ENCODE measurements at regions not wholly inside any gene's neighbourhood (a gene's known extent, or its start where the extent isn't known, plus 50 kb on each side); places are given as distances from the start of the nearest gene placed in this dataset.
"Not testable (repeated sequence)": the region's sequence is repeated elsewhere in the genome, so short reads cannot be mapped to it uniquely, and the experiment has no call there.

DNA sequence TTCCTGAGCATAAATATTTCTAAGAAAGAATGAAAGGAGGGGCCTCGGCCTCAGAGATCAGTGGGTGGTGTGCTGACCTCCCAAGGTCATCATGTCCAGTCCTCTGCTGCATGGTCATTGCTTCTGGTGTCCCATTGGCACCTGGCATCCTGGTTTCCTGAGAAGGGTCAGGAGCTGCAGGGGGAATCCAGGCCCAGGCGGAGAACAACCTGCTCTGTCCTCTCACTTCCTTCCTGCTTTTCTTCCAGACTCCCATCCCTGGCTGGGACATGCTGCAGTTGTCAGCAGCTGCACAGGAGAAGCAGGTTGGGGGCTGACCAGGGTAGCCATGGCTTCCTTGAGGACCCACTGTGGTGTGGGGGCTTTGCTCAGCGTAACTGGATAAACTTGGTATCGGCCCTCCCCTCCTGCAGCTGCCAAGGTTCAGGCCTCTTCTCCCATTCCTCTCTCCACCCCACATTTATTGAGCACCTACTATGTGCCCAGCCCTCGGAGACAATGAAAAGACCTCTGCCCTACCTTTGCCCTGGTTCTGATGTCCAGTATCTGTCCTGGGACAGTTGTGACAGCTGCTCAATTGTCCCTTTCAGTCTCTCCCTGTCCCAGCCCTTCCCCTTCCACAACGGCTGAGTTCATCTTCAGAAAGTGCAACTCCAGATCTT is 155.2 kb downstream of the CEBPB start:
- DNase-seq, result no peak

DNA sequence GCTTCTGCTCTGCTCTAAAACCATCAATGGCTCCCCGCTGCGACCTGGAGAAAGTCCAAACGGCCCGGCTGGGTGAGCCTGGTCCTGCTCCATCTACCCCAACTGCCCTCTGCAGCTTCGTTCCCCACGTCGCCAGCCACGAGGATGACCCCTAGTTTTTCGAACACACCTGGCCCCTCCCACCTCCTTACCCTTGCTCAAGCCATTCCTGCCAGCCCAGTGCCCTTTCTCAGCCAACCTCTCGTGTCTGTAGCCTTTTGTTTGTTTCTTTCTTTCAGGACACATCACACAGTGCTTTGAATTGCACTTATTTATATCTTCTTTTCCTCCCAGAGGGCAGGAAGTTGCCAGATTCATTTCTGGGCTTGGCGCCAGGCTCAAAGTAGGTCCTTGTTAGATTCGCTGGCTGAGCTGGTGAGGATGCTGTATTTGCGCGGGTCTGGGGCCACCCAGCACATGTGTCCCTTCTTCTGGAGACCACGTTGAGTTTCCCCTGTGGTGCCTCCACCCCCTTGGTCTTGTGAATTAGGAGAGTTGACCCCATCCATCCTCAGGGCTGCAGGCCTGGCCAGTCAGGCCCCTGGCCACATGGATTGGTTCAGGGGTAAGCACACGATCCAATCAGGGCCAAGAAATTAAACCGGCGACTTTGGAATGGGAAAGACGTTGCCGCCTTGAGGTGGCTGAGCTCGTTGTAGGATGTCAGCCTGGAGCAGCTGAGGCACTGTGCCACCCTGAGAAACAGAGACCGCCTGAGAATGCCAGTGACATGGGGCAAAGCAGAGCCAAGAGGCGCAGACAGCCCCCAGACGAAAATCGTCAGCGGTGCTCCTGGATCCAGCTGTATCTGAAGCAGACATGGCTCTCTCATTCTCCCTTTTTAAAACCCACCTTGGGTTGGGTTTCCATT is 156.0 kb downstream of the CEBPB start:
- DNase-seq, result peak; percentile 9

DNA sequence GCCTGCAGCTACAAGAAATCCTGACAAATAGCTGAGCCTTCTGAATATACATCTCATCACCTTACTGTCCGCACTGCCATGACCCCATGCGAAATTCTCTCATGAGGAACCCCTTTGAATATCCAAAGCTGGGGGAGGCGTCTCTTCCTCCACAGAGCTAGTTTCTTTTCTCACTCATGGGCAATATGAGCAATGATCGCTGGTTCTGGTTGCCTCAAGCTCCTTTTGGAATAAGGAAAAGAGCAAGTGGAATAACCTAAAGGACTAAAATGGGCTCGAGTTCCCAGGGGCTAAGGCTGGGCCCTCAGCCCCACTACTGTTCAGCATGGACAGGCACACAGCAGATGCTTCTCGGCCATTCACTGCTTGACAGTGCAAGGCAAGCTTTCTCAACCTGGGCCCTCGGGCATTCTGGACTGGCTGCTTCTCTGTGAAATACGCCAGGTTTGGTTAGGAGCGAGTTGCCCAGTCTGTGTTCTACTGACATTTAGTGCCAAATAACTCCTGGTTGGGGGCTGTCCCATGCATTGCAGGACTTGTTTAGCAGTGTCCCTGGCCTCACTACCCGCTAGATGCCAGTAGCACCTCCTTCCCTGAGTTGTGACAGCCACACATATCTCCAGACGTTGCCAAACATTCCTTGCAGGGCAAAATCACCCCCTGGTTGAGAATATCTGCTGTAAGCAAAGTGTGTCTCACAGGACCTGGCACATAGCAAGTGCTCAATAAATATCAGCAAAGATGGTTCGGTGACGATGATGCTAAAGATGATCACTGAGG is 156.8 kb downstream of the CEBPB start:
- no peak for DNase-seq

DNA sequence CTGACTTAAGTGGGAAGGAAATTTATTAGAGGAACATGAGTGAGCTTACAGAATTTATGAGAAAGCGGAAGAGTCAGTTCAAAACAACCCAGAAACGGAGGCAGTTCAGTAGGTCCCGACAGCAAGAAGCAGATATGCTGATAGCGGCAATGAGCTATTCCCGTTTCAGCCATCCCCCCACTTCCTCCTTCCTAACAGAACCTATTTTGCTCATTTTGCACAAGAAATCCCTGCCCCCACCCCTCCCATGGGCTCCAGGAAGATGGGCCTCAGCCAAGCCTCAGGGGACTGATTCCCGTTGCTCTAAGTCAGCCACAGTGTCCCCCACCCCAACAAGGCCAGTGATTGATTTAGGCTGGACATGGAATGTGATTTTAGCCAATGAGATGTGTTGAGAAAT is 157.5 kb downstream of the CEBPB start:
- no peak for DNase-seq

DNA sequence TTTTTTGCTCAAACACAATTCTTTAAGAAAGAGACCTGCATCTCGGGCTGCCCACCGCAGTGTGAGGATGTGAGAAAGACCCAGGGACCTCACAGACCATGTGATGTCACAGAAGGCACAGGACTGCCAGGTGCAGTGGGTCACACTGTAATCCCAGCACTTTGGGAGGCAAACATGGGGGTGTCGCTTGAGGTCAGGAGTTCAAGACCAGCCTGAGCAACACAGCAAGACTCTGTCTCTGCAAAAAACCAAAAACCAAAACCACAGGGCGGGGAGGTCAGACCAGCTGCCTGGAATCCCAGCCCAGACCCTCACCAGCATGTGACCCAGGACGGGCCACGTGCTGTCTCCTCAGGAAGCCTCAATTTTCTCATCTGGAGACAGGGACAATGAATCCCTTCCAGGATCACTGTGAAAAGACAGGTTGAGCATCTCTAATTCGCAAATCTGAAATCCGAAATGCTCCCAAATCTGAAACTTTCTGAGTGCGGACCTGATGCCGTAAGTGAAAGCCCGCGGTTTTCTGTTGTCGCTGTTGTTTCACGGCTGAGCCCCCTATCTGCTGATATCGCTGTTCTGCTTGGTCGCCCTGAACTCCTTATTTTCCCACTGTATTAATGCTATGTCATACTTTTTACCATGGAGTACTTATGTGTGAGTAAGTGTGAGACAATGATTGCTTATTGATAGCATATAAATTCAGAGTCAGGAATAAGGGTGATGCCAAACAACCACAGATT is 159.5 kb upstream of the PTPN1 start:
- DNase-seq, result no peak

DNA sequence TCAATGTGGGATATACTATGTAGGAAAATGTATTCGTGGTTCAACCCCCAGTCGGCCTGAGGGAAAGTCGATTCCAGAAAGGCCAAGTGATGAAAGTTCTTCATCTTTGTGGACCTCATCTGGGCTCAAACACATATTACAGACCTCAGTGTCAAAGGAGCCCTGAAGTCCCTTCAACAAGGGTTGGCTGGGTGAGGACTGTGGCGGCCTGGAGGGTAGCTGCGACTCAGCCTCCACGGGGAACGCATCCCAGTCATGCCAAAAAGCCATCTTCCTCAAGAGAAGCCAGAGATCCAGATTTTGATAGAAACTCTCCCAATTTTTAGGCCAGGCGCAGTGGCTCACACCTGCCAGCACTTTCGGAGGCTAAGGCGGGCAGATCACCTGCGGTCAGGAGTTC is 158.6 kb upstream of the PTPN1 start:
- no peak for DNase-seq

DNA sequence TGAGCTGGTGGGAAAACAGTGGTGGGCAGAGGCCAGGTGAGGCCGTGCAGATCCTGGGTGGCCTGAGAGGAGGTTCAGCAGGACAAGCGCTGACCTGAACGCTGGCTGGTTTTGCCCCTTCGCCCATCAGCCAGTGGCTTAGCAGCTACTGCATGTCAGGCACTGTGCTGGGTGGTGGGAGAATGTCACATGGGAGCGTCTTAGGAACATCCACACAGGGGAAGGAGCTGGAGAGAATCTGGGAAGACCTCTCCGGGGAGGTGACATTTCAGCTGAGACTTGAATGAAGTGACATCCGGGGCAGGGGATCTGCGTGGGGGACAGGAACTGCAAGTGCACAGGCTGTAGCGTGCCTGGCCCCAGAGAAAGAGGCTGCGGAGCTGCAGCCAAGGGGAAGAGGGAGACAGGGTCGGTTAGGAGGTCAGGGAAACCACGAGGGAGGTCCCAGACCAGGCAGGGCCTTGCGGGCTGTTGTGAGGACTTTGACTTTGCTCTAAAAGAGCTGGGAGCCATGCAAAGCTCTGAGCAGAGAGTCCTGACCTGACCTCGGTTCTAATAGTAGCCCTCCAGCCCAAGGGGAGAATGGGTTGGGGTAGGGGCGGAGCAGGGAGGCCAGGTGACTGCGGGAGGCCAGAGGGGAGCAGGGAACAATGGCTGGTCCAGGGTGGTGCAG is 156.8 kb upstream of the PTPN1 start:
- DNase-seq, result no peak

DNA sequence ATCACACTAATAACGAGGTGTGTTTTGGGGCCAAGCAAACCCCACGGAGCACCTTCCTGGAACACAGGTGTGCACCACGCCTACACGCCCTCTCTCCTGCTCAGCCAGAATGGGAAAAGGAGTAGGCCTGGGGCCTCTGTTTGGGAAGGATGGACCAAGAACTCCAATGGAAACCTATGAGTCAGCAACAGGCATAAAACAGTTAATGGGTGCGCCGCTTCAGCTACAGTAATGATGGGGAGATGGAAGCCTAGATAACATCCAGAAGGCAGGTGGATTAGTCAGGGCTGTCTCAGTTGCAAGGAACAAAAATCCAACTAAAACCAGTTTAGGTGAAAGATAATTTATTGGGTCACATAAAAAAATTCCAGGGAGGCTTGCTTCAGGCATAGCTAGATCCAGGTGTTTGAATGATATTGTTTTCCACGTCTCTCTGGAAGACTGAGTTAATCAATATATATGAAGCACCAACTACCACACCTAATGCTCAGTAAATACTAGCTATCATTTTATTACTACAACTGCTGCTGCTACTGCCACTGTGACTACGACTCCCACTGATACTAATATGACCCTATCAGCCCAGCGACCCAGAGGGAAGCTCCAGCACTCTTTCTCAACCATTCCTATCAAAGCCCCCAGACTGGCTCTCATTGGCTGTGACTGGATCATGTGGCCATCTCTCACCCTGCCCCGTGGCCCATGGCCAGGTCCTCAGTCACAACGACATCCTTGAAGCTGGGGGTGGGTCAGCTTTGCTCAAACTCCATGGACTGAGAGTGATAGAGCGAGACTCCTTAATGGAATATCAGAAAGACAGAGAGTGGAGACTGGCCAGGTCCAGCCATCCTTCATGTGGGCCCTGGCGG is 155.2 kb upstream of the PTPN1 start:
- DNase-seq, result no peak

DNA sequence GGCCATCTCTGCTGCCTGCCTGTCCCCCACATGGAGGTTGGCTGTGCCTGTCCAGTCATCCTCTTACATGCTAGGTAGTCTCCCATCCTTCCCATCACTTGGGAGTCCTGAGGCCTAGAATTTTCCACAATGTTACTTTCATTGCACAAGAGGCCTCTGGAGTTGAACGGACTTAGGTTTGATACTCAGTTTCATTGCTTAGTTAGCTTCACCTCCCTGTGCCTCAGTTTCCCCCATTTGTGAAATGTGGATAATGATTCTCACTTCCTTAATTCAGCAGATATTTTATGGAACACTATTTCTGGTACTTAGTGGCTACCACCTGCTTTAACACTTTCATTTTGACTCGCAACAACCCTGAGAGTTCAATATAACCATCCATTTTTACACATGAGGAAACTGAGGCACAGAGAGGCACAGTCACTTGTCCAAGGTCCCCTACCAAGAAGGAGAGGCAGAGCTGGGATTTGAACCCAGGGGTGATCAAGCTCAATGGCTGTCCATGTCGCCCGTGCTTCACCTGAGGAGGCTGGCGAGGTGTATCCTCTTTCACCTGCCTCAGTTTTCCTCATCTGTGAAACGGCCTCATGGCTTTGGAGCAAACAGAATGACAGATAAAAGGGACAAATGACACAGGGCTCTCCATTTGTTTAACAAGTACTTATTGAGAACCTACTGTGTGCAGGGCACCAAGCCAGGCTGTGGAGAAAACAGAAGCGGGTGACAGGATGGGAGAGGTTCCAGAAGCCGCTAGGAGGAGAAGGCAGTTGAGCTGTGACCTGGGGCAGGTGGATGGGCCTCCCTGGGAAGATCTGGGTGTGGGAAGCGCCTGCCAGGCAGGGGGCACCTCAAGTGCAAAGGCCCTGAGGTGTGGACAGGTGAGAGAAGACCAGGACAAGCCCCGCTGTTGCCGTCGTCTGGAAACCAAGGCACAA is 154.3 kb upstream of the PTPN1 start:
- DNase-seq, result no peak

DNA sequence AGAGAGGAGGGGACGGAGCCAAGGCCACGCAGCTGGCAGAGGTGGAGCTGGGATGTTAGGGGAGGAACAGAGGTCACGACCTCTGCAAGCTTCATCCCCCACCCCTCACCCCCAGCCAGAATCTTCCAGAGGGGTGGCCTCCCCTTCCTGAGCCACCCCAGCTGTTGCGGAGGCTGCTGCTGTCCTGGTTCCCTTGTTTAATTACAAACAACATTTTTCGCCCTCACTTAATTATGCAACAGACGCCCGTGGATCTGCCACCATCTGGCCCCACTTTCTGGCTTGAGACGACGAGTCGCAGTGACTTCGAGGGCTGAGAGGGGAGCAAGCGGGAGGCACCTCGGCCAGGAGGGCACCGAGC is 153.7 kb upstream of the PTPN1 start:
- no peak for DNase-seq

DNA sequence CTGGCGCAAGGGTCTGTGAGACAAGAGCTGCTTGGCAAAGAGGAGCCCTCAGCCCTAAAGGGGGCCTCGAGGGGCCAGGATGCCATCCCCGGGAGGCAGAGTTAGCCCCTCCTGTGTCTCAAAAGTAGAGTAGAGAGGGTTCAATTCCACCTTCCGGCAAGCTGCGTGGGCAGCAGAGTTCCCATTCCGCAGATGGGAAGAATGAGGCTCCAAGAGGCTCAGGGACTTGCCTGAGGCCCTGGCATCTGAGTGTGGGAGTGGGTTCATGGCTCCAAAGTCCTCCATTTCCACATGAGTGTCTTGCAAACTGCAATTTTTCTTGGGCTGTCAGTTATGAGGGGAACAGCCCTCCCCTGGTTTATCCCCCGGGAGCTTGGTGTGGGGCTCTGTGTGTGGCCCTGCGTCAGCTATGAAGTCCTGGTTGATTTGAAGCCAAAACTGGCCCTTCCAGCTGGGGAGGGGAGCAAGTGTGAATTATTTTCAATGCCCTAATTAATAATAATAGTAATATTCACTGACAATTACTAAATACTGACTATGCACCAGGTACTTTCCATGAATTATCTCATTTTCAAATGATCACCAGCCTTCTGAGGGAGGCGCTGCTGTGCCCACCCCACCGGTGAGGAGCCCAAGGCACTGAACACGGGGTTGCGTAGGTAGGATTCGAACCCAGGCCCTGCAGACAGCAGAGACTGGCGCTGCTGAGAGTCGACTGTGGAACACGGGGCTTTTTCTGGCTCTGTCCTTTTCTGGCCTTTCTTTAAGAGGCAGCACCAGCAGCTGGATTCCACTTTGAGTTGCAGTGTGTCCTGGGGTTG is 153.0 kb upstream of the PTPN1 start:
- no peak for DNase-seq

DNA sequence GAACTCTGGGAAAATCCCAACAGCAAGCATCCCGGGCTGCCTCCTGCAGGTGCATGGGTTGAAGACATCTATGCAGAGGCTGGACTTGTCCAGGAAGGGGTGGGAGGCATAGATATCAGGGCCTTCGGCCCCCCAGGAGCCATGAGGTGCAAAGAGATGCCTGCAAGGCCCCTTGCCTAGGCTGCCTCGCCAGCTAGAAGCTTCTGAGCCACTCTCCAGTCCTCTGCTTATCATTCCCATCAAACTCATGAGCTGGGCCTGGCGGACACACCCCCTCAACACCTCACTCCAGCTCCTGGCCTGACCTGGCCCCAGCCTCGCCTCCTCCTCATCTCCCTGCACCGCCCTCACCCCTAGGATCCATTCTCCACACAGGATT is 152.4 kb upstream of the PTPN1 start:
- no peak for DNase-seq

DNA sequence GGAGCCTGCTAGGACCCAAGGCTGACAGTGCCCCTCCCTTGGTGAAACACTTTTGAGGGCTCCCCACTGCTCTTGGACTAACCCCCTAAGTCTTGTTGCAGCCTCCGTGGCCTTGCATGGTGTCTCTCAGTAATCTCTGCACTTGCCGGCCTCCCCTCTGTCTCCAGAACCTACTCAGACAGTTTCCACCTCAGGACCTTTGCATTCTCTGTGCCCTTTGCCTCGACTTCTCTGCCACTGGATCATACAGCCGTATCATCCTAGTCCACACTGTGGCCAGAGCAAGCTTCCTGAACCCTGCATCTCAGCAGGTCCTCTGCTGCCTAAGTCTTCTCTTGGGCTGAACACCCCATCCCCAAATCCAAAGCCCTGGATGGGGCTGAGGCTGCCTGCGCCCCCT is 152.0 kb upstream of the PTPN1 start:
- DNase-seq, result no peak

DNA sequence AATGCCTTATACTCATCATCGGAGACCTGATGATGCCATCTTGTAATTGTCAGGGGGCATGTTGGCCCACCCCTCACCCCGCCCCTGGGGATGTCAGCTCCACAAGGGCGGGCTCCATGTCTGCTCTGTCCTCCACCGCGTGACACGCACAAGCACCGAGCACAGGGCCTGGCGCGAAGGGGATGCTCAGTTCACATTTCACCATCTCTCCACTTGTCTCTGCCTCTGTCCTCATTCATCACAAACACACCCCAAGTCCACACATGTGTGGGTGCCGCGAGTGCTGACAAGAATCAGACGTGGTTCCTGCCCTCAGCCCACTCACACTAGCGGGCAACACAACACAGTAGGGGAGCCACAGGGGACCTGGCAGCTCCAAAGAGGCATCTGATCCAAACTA is 151.2 kb upstream of the PTPN1 start:
- DNase-seq, result no peak

DNA sequence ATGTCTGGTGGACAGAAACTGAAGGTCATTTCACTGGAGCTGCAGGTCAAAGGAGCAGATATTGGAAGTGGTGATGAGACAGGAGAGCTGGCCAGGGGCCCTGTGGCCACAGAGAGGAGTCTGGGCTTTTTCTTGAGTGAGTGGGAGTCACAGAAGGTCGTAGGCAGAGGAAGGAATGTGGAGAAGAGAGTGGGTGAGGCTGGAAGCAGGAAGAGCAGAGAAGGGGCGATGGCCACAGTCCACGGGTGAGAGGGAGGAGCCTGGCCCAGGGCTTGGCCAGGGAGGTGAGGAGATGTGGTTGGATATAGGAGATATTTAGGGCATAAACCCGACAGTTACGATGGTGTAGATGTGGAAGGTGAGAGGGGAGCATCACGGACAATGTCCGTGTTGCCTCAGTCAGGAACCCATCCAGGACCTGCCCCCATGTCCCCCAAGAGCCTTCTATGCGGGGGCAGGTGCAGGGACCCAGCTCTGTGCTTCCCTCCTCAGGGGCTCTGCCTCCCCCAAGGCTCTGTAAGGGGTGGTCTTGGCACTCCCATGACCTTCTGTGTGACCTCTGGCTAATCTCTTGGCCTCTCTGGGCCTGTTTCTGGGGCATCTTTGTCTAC is 150.5 kb upstream of the PTPN1 start:
- DNase-seq, result no peak

DNA sequence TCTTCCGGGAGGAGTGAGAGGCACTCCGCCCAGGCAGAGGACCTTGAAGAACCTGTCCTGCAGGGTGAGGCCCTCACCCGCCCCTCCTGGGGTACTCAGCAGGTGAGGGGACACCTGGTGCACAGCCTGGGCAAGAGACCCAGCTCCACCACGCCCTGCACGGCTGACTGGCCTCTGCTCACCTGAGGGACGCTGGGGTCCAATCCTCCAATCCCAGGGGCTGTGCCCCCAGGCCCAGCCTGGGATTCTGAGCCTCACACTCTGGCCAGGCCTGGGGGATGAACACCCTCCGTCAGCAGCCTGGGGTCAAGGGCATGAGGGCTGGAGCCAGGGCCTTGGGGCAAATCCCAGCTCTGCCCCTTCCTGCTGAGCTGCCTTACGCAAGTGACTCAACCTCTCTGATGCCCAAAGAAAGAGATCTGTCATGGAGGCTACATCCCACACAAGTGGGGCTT is 149.9 kb upstream of the PTPN1 start:
- no peak for DNase-seq

DNA sequence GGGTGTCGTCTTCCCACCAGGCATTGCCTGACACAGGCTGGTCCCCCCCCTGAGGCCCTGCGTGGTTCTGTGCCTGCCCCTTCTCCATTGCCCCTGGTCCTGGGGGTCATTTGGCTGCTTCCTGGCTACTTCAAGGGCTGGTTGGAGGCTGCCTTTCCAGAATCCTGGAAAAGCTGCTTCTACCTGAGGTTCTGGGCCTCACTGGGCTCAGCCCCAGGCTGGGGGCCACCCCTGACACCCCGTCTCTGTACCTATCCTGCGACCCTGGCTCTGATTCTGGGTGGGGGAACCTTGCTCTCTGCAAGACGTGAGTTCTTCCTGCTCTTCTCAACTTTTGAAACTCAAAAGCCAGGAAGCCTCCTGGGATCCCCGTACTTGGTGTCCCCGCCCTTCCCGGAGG is 149.3 kb upstream of the PTPN1 start:
- DNase-seq, result no peak

DNA sequence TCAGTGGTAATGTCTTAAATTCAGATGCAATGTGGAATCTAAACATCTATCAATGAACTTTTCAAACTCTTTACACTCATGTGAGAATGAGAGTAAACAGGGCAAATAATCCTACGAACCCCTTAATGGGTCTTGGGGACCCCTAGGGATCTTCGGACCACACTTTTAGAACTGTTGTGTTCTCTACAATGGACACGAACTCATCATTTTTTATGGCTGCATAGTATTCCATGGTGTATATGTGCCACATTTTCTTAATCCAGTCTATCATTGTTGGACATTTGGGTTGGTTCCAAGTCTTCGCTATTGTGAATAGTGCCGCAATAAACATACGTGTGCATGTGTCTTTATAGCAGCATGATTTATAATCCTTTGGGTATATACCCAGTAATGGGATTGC is 148.0 kb upstream of the PTPN1 start:
- DNase-seq, result not testable (repeated sequence)

DNA sequence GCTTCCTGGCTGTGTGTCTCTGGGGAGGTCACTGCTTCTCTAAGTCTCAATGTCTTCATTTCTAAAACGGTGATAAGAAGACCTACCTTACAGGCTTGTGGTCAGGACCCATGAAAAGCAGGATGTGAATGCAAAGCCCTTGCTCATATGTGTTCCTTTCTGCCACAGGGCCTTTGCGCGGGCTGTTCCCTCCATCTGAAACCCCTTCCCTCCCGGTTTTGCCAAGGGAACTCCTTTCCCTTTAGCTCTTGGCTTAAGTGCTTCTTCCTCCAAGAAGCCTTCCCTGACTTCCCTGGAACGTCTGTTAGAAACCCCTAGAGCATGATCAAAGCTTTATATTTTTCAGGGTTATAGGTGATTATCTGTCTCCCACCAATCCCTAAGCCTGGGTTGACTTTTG is 147.2 kb upstream of the PTPN1 start:
- DNase-seq, result no peak

Measured in NCI-H774 (cell line).